Central memory CD8-positive, alpha-beta T cell (primary cell): ENCODE measurements at regions not wholly inside any gene's neighbourhood (a gene's known extent, or its start where the extent isn't known, plus 50 kb on each side); places are given as distances from the start of the nearest gene placed in this dataset.

ENCODE experiments used
- ATAC-seq: fragments of 150-1000 bp; cut with Tn5 transposase; replicated peaks from 2 replicates; pipeline ENCODE4 v1.10.0; 2022; ENCODE audit warnings: mild to moderate bottlenecking, moderate FRiP score, moderate number of reproducible peaks; ENCODE audit not compliant: poor library complexity, severe bottlenecking; ENCODE audit errors: extremely low read depth
- DNase-seq, 2 donors: peaks; one replicate each; pipeline ENCODE4 v3.0.0; 2021; ENCODE audit warnings: low spot score in 2 of 2
- H3K27ac Mint-ChIP-seq: one replicate; pipeline ENCODE4 v1.8.0; 2022; ENCODE audit warnings: low read depth, mild to moderate bottlenecking, moderate library complexity, mixed read lengths
- H3K27me3 Mint-ChIP-seq: one replicate; pipeline ENCODE4 v1.8.0; 2022; ENCODE audit warnings: mixed read lengths
- H3K36me3 Mint-ChIP-seq: one replicate; pipeline ENCODE4 v1.8.0; 2022; ENCODE audit warnings: mild to moderate bottlenecking, moderate library complexity, mixed read lengths; ENCODE audit not compliant: insufficient read depth
- H3K4me1 Mint-ChIP-seq: one replicate; pipeline ENCODE4 v1.8.0; 2022; ENCODE audit warnings: mixed read lengths
- H3K4me3 Mint-ChIP-seq: one replicate; pipeline ENCODE4 v1.8.0; 2022; ENCODE audit warnings: mild to moderate bottlenecking, moderate library complexity, mixed read lengths
- H3K9me3 Mint-ChIP-seq: one replicate; pipeline ENCODE4 v1.8.0; 2022; ENCODE audit warnings: mixed read lengths

- H3K27ac Mint-ChIP-seq, result no peak overlapping the region
- no peaks in the 10 kb centered on the region for H3K27me3 Mint-ChIP-seq
- H3K4me1 Mint-ChIP-seq, result no peaks in the 10 kb centered on the region
- H3K4me3 Mint-ChIP-seq, result no peak overlapping the region
- ATAC-seq, result no peak
- DNase-seq, result no peak
- H3K9me3 Mint-ChIP-seq, result peaks cover 17% of the 10 kb centered on the region
- H3K36me3 Mint-ChIP-seq, result no peaks in the 10 kb centered on the region
Measured at GRCh38 chr9:23526806-23527205, 299.2 kb downstream of the ELAVL2 start.

GRCh38 chr9:23532282-23532681, 293.8 kb downstream of the ELAVL2 start:
- H3K4me1 Mint-ChIP-seq, result peaks cover 2% of the 10 kb centered on the region
- DNase-seq (no peak), ATAC-seq (no peak)
- H3K27me3 Mint-ChIP-seq, result peaks cover 5% of the 10 kb centered on the region
- H3K9me3 Mint-ChIP-seq, result peaks cover 13% of the 10 kb centered on the region
- no peak overlapping the region for H3K27ac Mint-ChIP-seq
- no peak overlapping the region for H3K4me3 Mint-ChIP-seq
- no peaks in the 10 kb centered on the region for H3K36me3 Mint-ChIP-seq

GRCh38 chr9:23537192-23538066, 288.6 kb downstream of the ELAVL2 start:
- peaks cover 5% of the 10 kb centered on the region for H3K4me1 Mint-ChIP-seq
- ATAC-seq (no peak), DNase-seq (no peak)
- peaks cover 1% of the 10 kb centered on the region for H3K9me3 Mint-ChIP-seq
- no peak overlapping the region for H3K27ac Mint-ChIP-seq
- no peaks in the 10 kb centered on the region for H3K36me3 Mint-ChIP-seq
- H3K27me3 Mint-ChIP-seq, result peaks cover 9% of the 10 kb centered on the region
- peak overlapping the region; percentile 12 for H3K4me3 Mint-ChIP-seq

- no peak overlapping the region for H3K27ac Mint-ChIP-seq
- H3K4me1 Mint-ChIP-seq, result peaks cover 5% of the 10 kb centered on the region
- no peak overlapping the region for H3K4me3 Mint-ChIP-seq
- H3K27me3 Mint-ChIP-seq, result peaks cover 9% of the 10 kb centered on the region
- H3K9me3 Mint-ChIP-seq, result peaks cover 5% of the 10 kb centered on the region
- no peak for DNase-seq
- no peaks in the 10 kb centered on the region for H3K36me3 Mint-ChIP-seq
- ATAC-seq, result no peak
Measured at GRCh38 chr9:23538067-23538402, 288.0 kb downstream of the ELAVL2 start.

- Mint-ChIP-seq H3K4me3 (no peak overlapping the region), H3K27ac (no peak overlapping the region), H3K9me3 (peaks cover 5% of the 10 kb centered on the region), H3K4me1 (peaks cover 5% of the 10 kb centered on the region), H3K27me3 (peaks cover 9% of the 10 kb centered on the region), H3K36me3 (no peaks in the 10 kb centered on the region)
- ATAC-seq (no peak), DNase-seq (no peak)
Measured at GRCh38 chr9:23538461-23539003, 287.5 kb downstream of the ELAVL2 start.

GRCh38 chr9:23539311-23539710, 286.7 kb downstream of the ELAVL2 start:
- H3K4me1 Mint-ChIP-seq, result peaks cover 5% of the 10 kb centered on the region
- DNase-seq, result no peak
- no peaks in the 10 kb centered on the region for H3K36me3 Mint-ChIP-seq
- no peak for ATAC-seq
- H3K9me3 Mint-ChIP-seq, result peaks cover 5% of the 10 kb centered on the region
- no peak overlapping the region for H3K27ac Mint-ChIP-seq
- peaks cover 9% of the 10 kb centered on the region for H3K27me3 Mint-ChIP-seq
- no peak overlapping the region for H3K4me3 Mint-ChIP-seq

GRCh38 chr9:23541976-23542375, 284.1 kb downstream of the ELAVL2 start:
- ATAC-seq (no peak), DNase-seq (no peak)
- peaks cover 15% of the 10 kb centered on the region for H3K9me3 Mint-ChIP-seq
- H3K27ac Mint-ChIP-seq, result no peak overlapping the region
- peaks cover 6% of the 10 kb centered on the region for H3K27me3 Mint-ChIP-seq
- no peaks in the 10 kb centered on the region for H3K36me3 Mint-ChIP-seq
- no peak overlapping the region for H3K4me3 Mint-ChIP-seq
- H3K4me1 Mint-ChIP-seq, result peaks cover 5% of the 10 kb centered on the region

- peaks cover 19% of the 10 kb centered on the region for H3K9me3 Mint-ChIP-seq
- H3K27me3 Mint-ChIP-seq, result peaks cover 2% of the 10 kb centered on the region
- peaks cover 1% of the 10 kb centered on the region for H3K4me1 Mint-ChIP-seq
- no peak overlapping the region for H3K4me3 Mint-ChIP-seq
- DNase-seq, result no peak
- no peaks in the 10 kb centered on the region for H3K36me3 Mint-ChIP-seq
- ATAC-seq, result no peak
- no peak overlapping the region for H3K27ac Mint-ChIP-seq
Measured at GRCh38 chr9:23542438-23542837, 283.6 kb downstream of the ELAVL2 start.

GRCh38 chr9:23542927-23543326, 283.1 kb downstream of the ELAVL2 start:
- no peak overlapping the region for H3K27ac Mint-ChIP-seq
- DNase-seq (no peak), ATAC-seq (no peak)
- H3K9me3 Mint-ChIP-seq, result peaks cover 22% of the 10 kb centered on the region
- no peak overlapping the region for H3K4me3 Mint-ChIP-seq
- no peaks in the 10 kb centered on the region for H3K4me1 Mint-ChIP-seq
- H3K27me3 Mint-ChIP-seq, result no peaks in the 10 kb centered on the region
- H3K36me3 Mint-ChIP-seq, result no peaks in the 10 kb centered on the region

- Mint-ChIP-seq H3K4me3 (no peak overlapping the region), H3K36me3 (no peaks in the 10 kb centered on the region), H3K4me1 (no peaks in the 10 kb centered on the region), H3K27me3 (no peaks in the 10 kb centered on the region), H3K9me3 (peaks cover 24% of the 10 kb centered on the region), H3K27ac (no peak overlapping the region)
- DNase-seq, result no peak
- no peak for ATAC-seq
Measured at GRCh38 chr9:23543419-23543818, 282.6 kb downstream of the ELAVL2 start.

- ATAC-seq, result no peak
Measured at GRCh38 chr9:23545728-23546127, 280.3 kb downstream of the ELAVL2 start.

GRCh38 chr9:23551311-23551721, 274.7 kb downstream of the ELAVL2 start:
- Mint-ChIP-seq H3K27ac (no peak overlapping the region), H3K36me3 (no peaks in the 10 kb centered on the region), H3K9me3 (peaks cover 21% of the 10 kb centered on the region), H3K4me3 (no peak overlapping the region), H3K27me3 (no peaks in the 10 kb centered on the region), H3K4me1 (no peaks in the 10 kb centered on the region)
- ATAC-seq, result no peak
- no peak for DNase-seq

More at GRCh38 chr9:23545728-23546127, 280.3 kb downstream of the ELAVL2 start:
- no peaks in the 10 kb centered on the region for H3K4me1 Mint-ChIP-seq
- no peak overlapping the region for H3K4me3 Mint-ChIP-seq
- H3K27me3 Mint-ChIP-seq, result no peaks in the 10 kb centered on the region
- DNase-seq, result no peak
- H3K9me3 Mint-ChIP-seq, result peaks cover 29% of the 10 kb centered on the region
- H3K27ac Mint-ChIP-seq, result no peak overlapping the region
- H3K36me3 Mint-ChIP-seq, result no peaks in the 10 kb centered on the region
